GM12873 (cell line): ENCODE measurements at regions not wholly inside any gene's neighbourhood (a gene's known extent, or its start where the extent isn't known, plus 50 kb on each side); places are given as distances from the start of the nearest gene placed in this dataset.

Source experiments
- CTCF ChIP-seq: IDR thresholded peaks from 2 replicates; pipeline ENCODE4 v1.5.1; 2012; ENCODE audit warnings: low read depth, mild to moderate bottlenecking, moderate library complexity, low read length, control low read depth; ENCODE audit not compliant: insufficient read depth; ENCODE audit errors: missing control alignments

GRCh38 chr10:9636216-9636615 lies 1381.5 kb upstream of the CELF2 start:
- TF ChIP-seq CTCF, result no peak

GRCh38 chr10:9643782-9644181 lies 1373.9 kb upstream of the CELF2 start:
- TF ChIP-seq CTCF, result no peak

GRCh38 chr10:9645404-9645803 lies 1372.3 kb upstream of the CELF2 start:
- no peak for TF ChIP-seq CTCF

GRCh38 chr10:9645928-9646600 lies 1371.6 kb upstream of the CELF2 start:
- TF ChIP-seq CTCF, result no peak

- no peak for TF ChIP-seq CTCF
These were observed 1363.4 kb upstream of the CELF2 start for GRCh38 chr10:9654261-9654660.

GRCh38 chr10:9656386-9656785 lies 1361.3 kb upstream of the CELF2 start:
- no peak for TF ChIP-seq CTCF

- TF ChIP-seq CTCF, result no peak
These were observed 1360.7 kb upstream of the CELF2 start for GRCh38 chr10:9656996-9657395.

GRCh38 chr10:9657530-9657929 lies 1360.1 kb upstream of the CELF2 start:
- no peak for TF ChIP-seq CTCF
